Right atrium auricular region (tissue), 2 donors: ENCODE measurements at regions not wholly inside any gene's neighbourhood (a gene's known extent, or its start where the extent isn't known, plus 50 kb on each side); places are given as distances from the start of the nearest gene placed in this dataset.

Experiments used
- DNase-seq: peaks from one replicate; pipeline ENCODE4 v3.0.0-alpha.2; 2019; ENCODE audit warnings: low spot score
- H3K27ac ChIP-seq, 2 donors: fragments of 200-600 bp; sonication (generic); 1 replicate in 1 of 2; 2 replicates in 1 of 2; pipeline ENCODE4 v1.5.1; 2016 to 2019
- H3K27me3 ChIP-seq, 2 donors: fragments of 200-600 bp; sonication (generic); one replicate each; pipeline versions ENCODE4 v1.5.1 to v1.6.0; 2017 to 2019
- H3K36me3 ChIP-seq: fragments of 200-600 bp; sonication (generic); one replicate; pipeline ENCODE4 v1.5.1; 2016
- H3K4me1 ChIP-seq, 2 donors: fragments of 200-600 bp; sonication (generic); one replicate each; pipeline versions ENCODE4 v1.5.1 to v1.6.0; 2017 to 2019
- H3K4me3 ChIP-seq, 2 donors: fragments of 200-600 bp; sonication (generic); 1 replicate in 1 of 2; 2 replicates in 1 of 2; pipeline ENCODE4 v1.5.1; 2017 to 2019; ENCODE audit warnings: mild to moderate bottlenecking in 1 of 2, moderate library complexity in 1 of 2
- H3K9me3 ChIP-seq, 2 donors: fragments of 200-600 bp; sonication (generic); one replicate each; pipeline ENCODE4 v1.5.1; 2019
- CTCF ChIP-seq, 2 donors: fragments of 200-600 bp; sonication (generic); IDR thresholded peaks; one replicate each; pipeline ENCODE4 v1.5.1; 2019; ENCODE audit warnings: antibody characterized with exemption in 2 of 2

DNA sequence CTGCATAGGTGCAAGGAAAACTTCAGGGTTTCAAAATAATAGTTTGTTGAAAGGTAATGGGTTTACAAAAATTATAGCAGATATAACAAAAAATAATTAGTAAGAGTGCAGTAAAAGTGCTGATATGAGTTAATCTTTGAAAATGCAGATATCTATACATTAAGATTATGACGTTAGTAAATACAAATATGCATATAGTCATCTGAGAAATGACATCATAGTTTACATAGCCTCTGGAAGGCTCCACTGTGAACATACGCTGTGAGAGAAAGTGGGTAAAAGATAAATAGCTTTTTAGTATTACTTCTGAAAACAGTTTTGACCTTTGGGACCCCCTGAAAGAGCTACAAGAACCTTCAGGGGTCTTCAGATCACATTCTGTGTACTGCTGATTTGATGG lies 356.2 kb upstream of the SNX7 start:
- Histone ChIP-seq H3K4me1 (no peaks in the 10 kb centered on the region), H3K27ac (no peak overlapping the region), H3K9me3 (no peaks in the 10 kb centered on the region), H3K27me3 (no peaks in the 10 kb centered on the region), H3K36me3 (no peaks in the 10 kb centered on the region), H3K4me3 (no peak overlapping the region)
- TF ChIP-seq CTCF (IDR thresholded peaks at IDR 0.05) = no peak
- no peak for DNase-seq

- Histone ChIP-seq H3K27ac (no peak overlapping the region), H3K36me3 (no peaks in the 10 kb centered on the region), H3K27me3 (no peaks in the 10 kb centered on the region), H3K4me3 (no peak overlapping the region), H3K4me1 (no peaks in the 10 kb centered on the region), H3K9me3 (no peaks in the 10 kb centered on the region)
- TF ChIP-seq CTCF (IDR thresholded peaks at IDR 0.05) = no peak
- DNase-seq = no peak
These were observed 356.6 kb upstream of the SNX7 start for GRCh38 chr1:98304888-98305287.

- Histone ChIP-seq H3K36me3 (no peaks in the 10 kb centered on the region), H3K27ac (no peak overlapping the region), H3K4me3 (no peak overlapping the region), H3K4me1 (no peaks in the 10 kb centered on the region), H3K9me3 (no peaks in the 10 kb centered on the region), H3K27me3 (no peaks in the 10 kb centered on the region)
- TF ChIP-seq CTCF (IDR thresholded peaks at IDR 0.05) = no peak
- no peak for DNase-seq
These were observed 361.7 kb upstream of the SNX7 start for GRCh38 chr1:98299861-98300260.

DNA sequence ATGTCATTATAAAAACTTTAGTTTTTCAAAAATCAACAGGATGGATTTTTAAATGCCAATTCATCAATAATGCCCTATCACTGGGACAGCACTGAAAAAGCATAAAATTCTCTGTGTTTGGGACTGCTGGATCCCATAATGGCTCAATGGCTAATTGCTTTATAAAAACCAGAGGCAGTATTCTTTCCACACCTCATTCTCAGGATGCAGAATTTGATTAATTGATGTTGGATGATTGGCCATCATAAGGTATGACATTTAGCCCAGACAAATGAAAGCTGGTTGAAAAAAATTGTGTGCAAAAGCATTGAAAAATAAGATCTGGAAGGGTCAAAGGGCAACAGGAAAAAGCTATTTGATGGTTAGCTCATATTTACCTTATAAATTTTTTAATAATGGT lies 362.2 kb upstream of the SNX7 start:
- Histone ChIP-seq H3K36me3 (no peaks in the 10 kb centered on the region), H3K27me3 (no peaks in the 10 kb centered on the region), H3K4me3 (no peak overlapping the region), H3K4me1 (no peaks in the 10 kb centered on the region), H3K27ac (no peak overlapping the region), H3K9me3 (no peaks in the 10 kb centered on the region)
- TF ChIP-seq CTCF (IDR thresholded peaks at IDR 0.05) = no peak
- no peak for DNase-seq

DNA sequence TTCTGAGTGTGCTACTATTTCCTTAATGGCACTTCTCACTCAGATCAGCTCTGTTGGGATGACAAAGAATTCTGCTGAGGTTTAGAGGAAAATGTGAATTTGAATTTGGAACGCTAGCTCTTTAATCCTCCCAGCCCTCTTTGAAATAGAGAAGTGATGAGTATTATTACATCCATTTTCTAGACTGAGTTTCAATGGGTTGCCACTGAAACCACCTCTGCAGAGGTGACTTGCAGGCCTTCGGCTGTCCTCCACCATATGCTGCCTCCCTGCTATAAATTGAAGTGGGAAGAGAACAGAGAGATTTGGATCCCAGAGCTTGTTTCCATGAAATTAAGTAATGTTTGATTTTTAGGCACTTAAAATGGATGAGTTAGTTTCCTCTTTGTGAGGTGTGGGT lies 363.2 kb upstream of the SNX7 start:
- no peak overlapping the region for H3K27ac ChIP-seq
- no peaks in the 10 kb centered on the region for H3K27me3 ChIP-seq
- no peaks in the 10 kb centered on the region for H3K9me3 ChIP-seq
- H3K4me1 ChIP-seq = no peaks in the 10 kb centered on the region
- no peak overlapping the region for H3K4me3 ChIP-seq
- DNase-seq = no peak
- no peaks in the 10 kb centered on the region for H3K36me3 ChIP-seq
- no peak for TF ChIP-seq CTCF (IDR thresholded peaks at IDR 0.05)

GRCh38 chr1:98296681-98297080 lies 364.8 kb upstream of the SNX7 start:
- H3K27ac ChIP-seq = no peak overlapping the region
- no peaks in the 10 kb centered on the region for H3K36me3 ChIP-seq
- DNase-seq = no peak
- H3K4me1 ChIP-seq = no peaks in the 10 kb centered on the region
- TF ChIP-seq CTCF (IDR thresholded peaks at IDR 0.05) = no peak
- H3K9me3 ChIP-seq = no peaks in the 10 kb centered on the region
- no peaks in the 10 kb centered on the region for H3K27me3 ChIP-seq
- H3K4me3 ChIP-seq = no peak overlapping the region
